ENCODE measurements at regions not wholly inside any gene's neighbourhood (a gene's known extent, or its start where the extent isn't known, plus 50 kb on each side); places are given as distances from the start of the nearest gene placed in this dataset.

- no peak for TF ChIP-seq EZH2 (IDR thresholded peaks at IDR 0.05; ENCODE audit: borderline replicate concordance, insufficient read depth, low read depth, low read length, poor library complexity, severe bottlenecking)
- TF ChIP-seq CTCF (IDR thresholded peaks at IDR 0.05), result no peak
- no peak for DNase-seq
- Histone ChIP-seq H4K20me1 (ENCODE audit: control insufficient read depth, insufficient read depth, low read length, poor library complexity, severe bottlenecking) (no peaks in the 10 kb centered on the region), H3K9ac (ENCODE audit: low read length) (no peak overlapping the region), H3K4me2 (replicated peaks; ENCODE audit: low read depth, low read length, poor library complexity, severe bottlenecking) (no peak overlapping the region), H3K79me2 (ENCODE audit: control insufficient read depth, insufficient read depth, low read length) (no peaks in the 10 kb centered on the region), H3K27ac (ENCODE audit: low read length in 2 of 2) (no peak overlapping the region), H3K4me3 (ENCODE audit: control extremely low read depth in 1 of 5, extremely low read depth in 1 of 5, insufficient read depth in 1 of 5, low read depth in 2 of 5, low read length in 4 of 5) (no peak overlapping the region), H3K9me3 (ENCODE audit: control extremely low read depth in 1 of 3, control insufficient read depth in 2 of 3, insufficient read depth in 1 of 3, low read length in 2 of 3) (peaks cover 0 to 1% (median 0%) of the 10 kb centered on the region in 3 donors), H3K36me3 (replicated peaks in 1 of 2; ENCODE audit: control extremely low read depth in 1 of 2, control insufficient read depth in 1 of 2, extremely low read depth in 1 of 2, insufficient read depth in 2 of 2, low read length in 1 of 2) (no peaks in the 10 kb centered on the region), H2AFZ (ENCODE audit: insufficient read depth, low read depth, low read length, poor library complexity, severe bottlenecking) (no peak overlapping the region), H3K4me1 (ENCODE audit: control insufficient read depth in 2 of 2, insufficient read depth in 2 of 2, low read length in 2 of 2) (no peaks in the 10 kb centered on the region), H3K27me3 (replicated peaks in 1 of 4; ENCODE audit: control extremely low read depth in 1 of 4, control insufficient read depth in 3 of 4, insufficient read depth in 4 of 4, low read length in 3 of 4) (no peaks in the 10 kb centered on the region)
- intact Hi-C loops (cut with micrococcal nuclease), result no loop called here
- no peak overlapping the region for H3K4me3 Mint-ChIP-seq
- ATAC-seq (ENCODE audit: low read depth), result no peak
- CTCF ChIA-PET, result no interaction called here
- H3K4me1 Mint-ChIP-seq, result no peaks in the 10 kb centered on the region
- WGBS (ENCODE audit: insufficient coverage), result no CpG with 5 or more reads among the region's 1 CpG
- H3K27me3 Mint-ChIP-seq, result no peaks in the 10 kb centered on the region
- no peak overlapping the region for H3K27ac Mint-ChIP-seq
- peaks cover 2% of the 10 kb centered on the region for H3K9me3 Mint-ChIP-seq (ENCODE audit: insufficient read depth)
- POLR2A ChIA-PET, result no interaction called here
Measured at GRCh38 chr4:128345650-128346049, 58.0 kb upstream of the PGRMC2 start.

GRCh38 chr4:128342762-128343161 lies 55.1 kb upstream of the PGRMC2 start:
- DNase-seq (no peak), ATAC-seq (ENCODE audit: low read depth) (no peak)
- H3K9me3 Mint-ChIP-seq (ENCODE audit: insufficient read depth), result peaks cover 2% of the 10 kb centered on the region
- H3K4me1 Mint-ChIP-seq, result no peaks in the 10 kb centered on the region
- no peak overlapping the region for H3K4me3 ChIP-seq (ENCODE audit: control extremely low read depth in 1 of 5, extremely low read depth in 1 of 5, insufficient read depth in 1 of 5, low read depth in 2 of 5, low read length in 4 of 5)
- H3K27ac Mint-ChIP-seq, result no peak overlapping the region
- H3K4me3 Mint-ChIP-seq, result no peak overlapping the region
- no peaks in the 10 kb centered on the region for H3K27me3 Mint-ChIP-seq
- TF ChIP-seq EZH2 (IDR thresholded peaks at IDR 0.05; ENCODE audit: borderline replicate concordance, insufficient read depth, low read depth, low read length, poor library complexity, severe bottlenecking) (no peak), CTCF (IDR thresholded peaks at IDR 0.05) (no peak)
- H3K27me3 ChIP-seq (replicated peaks in 1 of 4; ENCODE audit: control extremely low read depth in 1 of 4, control insufficient read depth in 3 of 4, insufficient read depth in 4 of 4, low read length in 3 of 4), result no peaks in the 10 kb centered on the region
- no peak overlapping the region for H3K9ac ChIP-seq (ENCODE audit: low read length)
- no peak overlapping the region for H2AFZ ChIP-seq (ENCODE audit: insufficient read depth, low read depth, low read length, poor library complexity, severe bottlenecking)
- ChIA-PET CTCF (no interaction called here), POLR2A (no interaction called here)
- intact Hi-C loops (cut with micrococcal nuclease), result no loop called here
- 70% methylated on average over 1 of the region's 1 CpG for WGBS (ENCODE audit: insufficient coverage)
- H4K20me1 ChIP-seq (ENCODE audit: control insufficient read depth, insufficient read depth, low read length, poor library complexity, severe bottlenecking), result no peaks in the 10 kb centered on the region
- no peak overlapping the region for H3K4me2 ChIP-seq (replicated peaks; ENCODE audit: low read depth, low read length, poor library complexity, severe bottlenecking)
- H3K27ac ChIP-seq (ENCODE audit: low read length in 2 of 2), result no peak overlapping the region
- no peaks in the 10 kb centered on the region for H3K79me2 ChIP-seq (ENCODE audit: control insufficient read depth, insufficient read depth, low read length)
- no peaks in the 10 kb centered on the region for H3K4me1 ChIP-seq (ENCODE audit: control insufficient read depth in 2 of 2, insufficient read depth in 2 of 2, low read length in 2 of 2)
- H3K36me3 ChIP-seq (replicated peaks in 1 of 2; ENCODE audit: control extremely low read depth in 1 of 2, control insufficient read depth in 1 of 2, extremely low read depth in 1 of 2, insufficient read depth in 2 of 2, low read length in 1 of 2), result no peaks in the 10 kb centered on the region
- peaks cover 0 to 1% (median 0%) of the 10 kb centered on the region in 3 donors for H3K9me3 ChIP-seq (ENCODE audit: control extremely low read depth in 1 of 3, control insufficient read depth in 2 of 3, insufficient read depth in 1 of 3, low read length in 2 of 3)
